ENCODE measurements at regions not wholly inside any gene's neighbourhood (a gene's known extent, or its start where the extent isn't known, plus 50 kb on each side); places are given as distances from the start of the nearest gene placed in this dataset.

DNA sequence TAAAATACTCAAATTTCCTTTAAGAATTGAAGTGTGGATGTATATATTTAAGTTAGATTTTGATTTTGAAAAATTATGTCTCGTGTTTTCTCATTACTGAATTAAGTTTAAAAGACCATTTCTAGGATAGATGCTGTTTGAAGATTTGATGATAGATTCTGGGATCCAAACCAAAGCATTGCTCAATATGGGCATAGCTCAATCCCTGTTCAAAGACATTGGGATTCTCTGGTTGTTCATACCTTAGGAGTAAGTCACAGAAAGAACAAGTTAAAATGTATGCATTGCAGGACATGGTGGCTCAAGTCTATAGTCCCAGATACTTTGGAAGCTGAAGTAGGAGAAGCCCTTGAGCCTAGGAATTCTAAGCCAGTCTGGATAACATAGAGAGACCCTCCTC lies 622.3 kb downstream of the ADCYAP1 start:
- Histone ChIP-seq H3K4me1 (no peaks in the 10 kb centered on the region), H3K36me3 (no peaks in the 10 kb centered on the region), H3K27ac (no peak overlapping the region), H3K27me3 (ENCODE audit: low read depth) (no peaks in the 10 kb centered on the region), H3K4me3 (no peak overlapping the region), H3K9me3 (no peaks in the 10 kb centered on the region)
- DNase-seq: no peak
- TF ChIP-seq, protein P1, sequence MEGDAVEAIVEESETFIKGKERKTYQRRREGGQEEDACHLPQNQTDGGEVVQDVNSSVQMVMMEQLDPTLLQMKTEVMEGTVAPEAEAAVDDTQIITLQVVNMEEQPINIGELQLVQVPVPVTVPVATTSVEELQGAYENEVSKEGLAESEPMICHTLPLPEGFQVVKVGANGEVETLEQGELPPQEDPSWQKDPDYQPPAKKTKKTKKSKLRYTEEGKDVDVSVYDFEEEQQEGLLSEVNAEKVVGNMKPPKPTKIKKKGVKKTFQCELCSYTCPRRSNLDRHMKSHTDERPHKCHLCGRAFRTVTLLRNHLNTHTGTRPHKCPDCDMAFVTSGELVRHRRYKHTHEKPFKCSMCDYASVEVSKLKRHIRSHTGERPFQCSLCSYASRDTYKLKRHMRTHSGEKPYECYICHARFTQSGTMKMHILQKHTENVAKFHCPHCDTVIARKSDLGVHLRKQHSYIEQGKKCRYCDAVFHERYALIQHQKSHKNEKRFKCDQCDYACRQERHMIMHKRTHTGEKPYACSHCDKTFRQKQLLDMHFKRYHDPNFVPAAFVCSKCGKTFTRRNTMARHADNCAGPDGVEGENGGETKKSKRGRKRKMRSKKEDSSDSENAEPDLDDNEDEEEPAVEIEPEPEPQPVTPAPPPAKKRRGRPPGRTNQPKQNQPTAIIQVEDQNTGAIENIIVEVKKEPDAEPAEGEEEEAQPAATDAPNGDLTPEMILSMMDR (IDR thresholded peaks at IDR 0.05): no peak
- intact Hi-C loops (cut with DNase I): no loop called here
- no peak for ATAC-seq

DNA sequence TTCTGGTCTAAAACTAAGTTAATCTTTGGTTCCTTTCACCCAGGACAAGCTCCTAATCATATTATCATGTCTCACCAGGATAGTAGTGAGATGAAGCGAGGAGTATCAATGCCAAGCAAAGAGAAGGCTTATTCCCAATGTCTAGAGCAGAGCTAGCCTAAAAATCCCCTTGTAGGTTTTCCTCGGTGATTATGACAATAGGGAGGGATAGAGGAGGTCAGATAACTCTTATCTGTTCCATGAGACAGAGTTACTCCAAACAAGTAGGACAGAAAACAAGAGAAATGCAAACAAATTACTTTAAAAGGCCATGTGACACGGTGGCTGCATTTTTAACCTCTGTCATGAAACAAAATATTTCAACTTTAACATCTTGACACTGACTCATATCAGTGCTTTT lies 623.1 kb downstream of the ADCYAP1 start:
- H3K27me3 ChIP-seq (ENCODE audit: low read depth): no peaks in the 10 kb centered on the region
- DNase-seq (no peak), ATAC-seq (no peak)
- no peak overlapping the region for H3K4me3 ChIP-seq
- H3K27ac ChIP-seq: no peak overlapping the region
- intact Hi-C loops (cut with DNase I): no loop called here
- H3K4me1 ChIP-seq: no peaks in the 10 kb centered on the region
- H3K9me3 ChIP-seq: no peaks in the 10 kb centered on the region
- no peaks in the 10 kb centered on the region for H3K36me3 ChIP-seq
- TF ChIP-seq, protein P1 (IDR thresholded peaks at IDR 0.05): no peak

DNA sequence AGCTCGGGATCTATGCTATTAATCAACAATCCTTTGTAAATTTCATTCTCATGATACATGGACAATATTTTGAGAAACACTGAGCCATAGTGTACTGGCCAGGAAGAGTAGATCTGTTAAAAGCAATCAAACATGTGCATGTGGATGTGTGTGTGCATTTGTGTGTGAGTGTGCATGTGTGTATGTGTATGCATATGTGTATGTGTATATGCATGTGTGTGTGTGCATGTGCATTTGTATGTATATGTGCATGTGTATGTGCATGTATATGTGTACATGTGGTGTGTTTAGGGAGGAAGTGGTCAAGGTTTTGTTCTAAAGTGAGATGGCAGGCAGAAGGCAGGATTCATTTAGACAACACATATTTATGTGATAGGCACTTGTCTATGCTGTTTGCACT lies 623.8 kb downstream of the ADCYAP1 start:
- Histone ChIP-seq H3K27me3 (ENCODE audit: low read depth) (no peaks in the 10 kb centered on the region), H3K4me3 (no peak overlapping the region), H3K4me1 (no peaks in the 10 kb centered on the region), H3K36me3 (no peaks in the 10 kb centered on the region), H3K9me3 (no peaks in the 10 kb centered on the region), H3K27ac (no peak overlapping the region)
- intact Hi-C loops (cut with DNase I): no loop called here
- TF ChIP-seq, protein P1 (IDR thresholded peaks at IDR 0.05): no peak
- ATAC-seq (no peak), DNase-seq (no peak)

DNA sequence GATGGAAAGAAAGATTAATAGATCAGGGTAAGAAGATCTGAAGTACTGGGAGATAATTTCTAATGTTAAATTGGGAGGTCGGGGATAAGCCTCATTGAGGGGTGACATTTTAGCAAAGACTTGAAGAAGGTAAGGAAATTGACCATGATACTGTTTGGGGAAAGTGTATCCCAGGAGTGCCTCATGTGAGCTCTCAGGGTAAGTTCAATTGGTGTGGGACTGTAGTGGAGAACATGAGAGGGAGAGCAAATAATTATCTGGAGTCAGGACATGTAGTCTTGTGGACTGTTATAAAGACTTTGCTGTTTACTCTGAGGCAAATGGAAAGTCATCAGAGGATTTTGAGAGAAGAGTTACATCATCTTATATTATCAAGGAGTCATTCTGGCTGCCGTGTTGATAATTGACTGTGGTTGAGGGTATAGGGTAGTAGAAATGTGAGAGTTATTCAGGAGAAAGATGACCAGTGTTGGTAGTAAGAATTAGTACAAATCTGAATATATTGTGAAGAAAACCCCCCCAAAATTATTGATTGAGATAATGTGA lies 624.4 kb downstream of the ADCYAP1 start:
- Histone ChIP-seq H3K4me1 (no peaks in the 10 kb centered on the region), H3K27ac (no peak overlapping the region), H3K27me3 (ENCODE audit: low read depth) (no peaks in the 10 kb centered on the region), H3K36me3 (no peaks in the 10 kb centered on the region), H3K9me3 (no peaks in the 10 kb centered on the region), H3K4me3 (no peak overlapping the region)
- TF ChIP-seq, protein P1 (IDR thresholded peaks at IDR 0.05): no peak
- intact Hi-C loops (cut with DNase I): no loop called here
- DNase-seq: no peak
- ATAC-seq: no peak

DNA sequence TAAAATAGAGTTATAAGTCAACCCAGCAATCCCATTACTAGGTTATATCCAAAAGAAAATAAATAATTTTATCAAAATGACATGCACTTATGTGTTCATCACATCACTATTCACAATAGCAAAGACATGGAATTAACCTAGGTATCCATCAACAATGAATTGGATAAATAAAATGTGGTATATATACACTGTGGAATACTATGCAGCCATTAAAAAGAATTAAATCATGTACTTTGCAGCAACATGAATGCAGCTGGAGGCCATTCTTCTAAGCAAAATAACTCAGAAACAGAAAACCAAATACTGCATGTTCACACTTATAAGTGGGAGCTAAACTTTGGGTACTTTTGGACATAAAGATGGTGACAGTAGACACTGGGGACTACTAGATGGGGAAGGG lies 626.0 kb downstream of the ADCYAP1 start:
- ATAC-seq (no peak), DNase-seq (no peak)
- Histone ChIP-seq H3K27ac (no peak overlapping the region), H3K4me3 (no peak overlapping the region), H3K27me3 (ENCODE audit: low read depth) (no peaks in the 10 kb centered on the region), H3K9me3 (no peaks in the 10 kb centered on the region), H3K36me3 (no peaks in the 10 kb centered on the region), H3K4me1 (no peaks in the 10 kb centered on the region)
- TF ChIP-seq, protein P1 (IDR thresholded peaks at IDR 0.05): no peak
- intact Hi-C loops (cut with DNase I): no loop called here

DNA sequence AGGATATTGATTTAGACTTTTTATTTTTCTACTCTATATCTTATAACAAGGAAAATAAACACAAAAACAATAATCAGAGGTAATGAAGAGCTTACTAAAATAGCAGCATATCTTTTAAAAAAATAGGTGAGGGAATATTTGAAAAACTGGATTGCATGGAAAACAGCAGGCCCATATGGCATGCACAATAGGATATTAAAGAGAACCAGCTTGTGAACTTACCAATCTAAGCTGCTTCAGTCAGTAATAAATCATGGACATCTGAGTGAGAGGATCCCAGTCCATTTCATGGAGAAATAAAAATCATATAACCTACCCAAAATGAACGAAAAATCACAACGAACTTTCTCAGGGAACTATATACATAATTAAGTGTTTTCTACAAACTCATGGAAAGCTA lies 634.6 kb downstream of the ADCYAP1 start:
- DNase-seq: no peak
- no peaks in the 10 kb centered on the region for H3K9me3 ChIP-seq
- H3K27me3 ChIP-seq (ENCODE audit: low read depth): no peaks in the 10 kb centered on the region
- no peak overlapping the region for H3K27ac ChIP-seq
- no peak for ATAC-seq
- H3K36me3 ChIP-seq: no peaks in the 10 kb centered on the region
- no peak overlapping the region for H3K4me3 ChIP-seq
- intact Hi-C loops (cut with DNase I): no loop called here
- H3K4me1 ChIP-seq: no peaks in the 10 kb centered on the region
- TF ChIP-seq, protein P1 (IDR thresholded peaks at IDR 0.05): no peak
